ENCODE measurements at regions not wholly inside any gene's neighbourhood (a gene's known extent, or its start where the extent isn't known, plus 50 kb on each side); places are given as distances from the start of the nearest gene placed in this dataset.

DNA sequence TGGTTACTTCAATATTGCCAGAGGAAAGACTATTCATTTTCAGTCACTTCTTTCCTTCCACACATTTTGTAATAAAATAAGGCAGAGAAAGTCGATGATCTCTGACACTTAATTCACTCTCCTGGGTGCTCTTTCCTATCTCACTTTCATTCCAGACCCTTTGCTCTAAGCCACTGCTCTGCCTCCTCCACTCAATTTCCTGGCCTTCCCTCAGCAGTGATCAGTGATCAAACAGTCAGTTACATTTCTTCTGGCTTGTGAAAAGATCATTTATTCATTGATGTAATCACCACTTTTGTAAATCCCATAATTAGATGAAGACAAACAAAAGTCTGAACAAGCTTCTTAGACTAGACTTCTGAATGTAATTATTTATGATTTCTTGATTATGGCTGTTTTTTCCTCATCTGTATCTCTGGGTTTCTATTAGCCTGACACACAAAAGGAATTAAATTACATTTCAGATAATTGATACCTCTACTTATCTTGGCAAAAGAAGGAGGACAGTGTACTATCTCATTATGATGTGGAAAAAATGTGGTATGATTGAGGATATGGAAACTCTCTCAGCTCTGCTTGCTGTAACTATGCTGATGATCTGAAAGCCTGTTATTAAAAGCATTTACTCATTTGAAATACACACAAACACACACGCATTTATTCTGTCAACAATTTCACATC lies 1102.3 kb downstream of the GRM8 start:
- TF ChIP-seq, protein P1, sequence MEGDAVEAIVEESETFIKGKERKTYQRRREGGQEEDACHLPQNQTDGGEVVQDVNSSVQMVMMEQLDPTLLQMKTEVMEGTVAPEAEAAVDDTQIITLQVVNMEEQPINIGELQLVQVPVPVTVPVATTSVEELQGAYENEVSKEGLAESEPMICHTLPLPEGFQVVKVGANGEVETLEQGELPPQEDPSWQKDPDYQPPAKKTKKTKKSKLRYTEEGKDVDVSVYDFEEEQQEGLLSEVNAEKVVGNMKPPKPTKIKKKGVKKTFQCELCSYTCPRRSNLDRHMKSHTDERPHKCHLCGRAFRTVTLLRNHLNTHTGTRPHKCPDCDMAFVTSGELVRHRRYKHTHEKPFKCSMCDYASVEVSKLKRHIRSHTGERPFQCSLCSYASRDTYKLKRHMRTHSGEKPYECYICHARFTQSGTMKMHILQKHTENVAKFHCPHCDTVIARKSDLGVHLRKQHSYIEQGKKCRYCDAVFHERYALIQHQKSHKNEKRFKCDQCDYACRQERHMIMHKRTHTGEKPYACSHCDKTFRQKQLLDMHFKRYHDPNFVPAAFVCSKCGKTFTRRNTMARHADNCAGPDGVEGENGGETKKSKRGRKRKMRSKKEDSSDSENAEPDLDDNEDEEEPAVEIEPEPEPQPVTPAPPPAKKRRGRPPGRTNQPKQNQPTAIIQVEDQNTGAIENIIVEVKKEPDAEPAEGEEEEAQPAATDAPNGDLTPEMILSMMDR (IDR thresholded peaks at IDR 0.05): no peak
- TF ChIP-seq POLR2A (IDR thresholded peaks at IDR 0.05): no peak
